ENCODE measurements at regions not wholly inside any gene's neighbourhood (a gene's known extent, or its start where the extent isn't known, plus 50 kb on each side); places are given as distances from the start of the nearest gene placed in this dataset.
"Not testable (repeated sequence)": the region's sequence is repeated elsewhere in the genome, so short reads cannot be mapped to it uniquely, and the experiment has no call there.

- ATAC-seq = no peak
Observed at GRCh38 chr5:108696951-108697715, 50.6 kb upstream of the FER start.

GRCh38 chr5:108696407-108696806 is 51.3 kb upstream of the FER start:
- intact Hi-C loops (cut with DNase I) = no loop called here
- ATAC-seq = no peak
- no peak for DNase-seq (ENCODE audit: missing footprints)

More at GRCh38 chr5:108696951-108697715, 50.6 kb upstream of the FER start:
- intact Hi-C loops (cut with DNase I) = no loop called here
- no peak for DNase-seq (ENCODE audit: missing footprints)

- DNase-seq (ENCODE audit: missing footprints) = no peak
- intact Hi-C loops (cut with DNase I) = no loop called here
- ATAC-seq = no peak
Observed at GRCh38 chr5:108688485-108688884, 59.2 kb upstream of the FER start.

- intact Hi-C loops (cut with DNase I) = no loop called here
- DNase-seq (ENCODE audit: missing footprints) (no peak), ATAC-seq (no peak)
Observed at GRCh38 chr5:108687595-108688200, 60.0 kb upstream of the FER start.

- DNase-seq (ENCODE audit: missing footprints) (no peak), ATAC-seq (no peak)
- intact Hi-C loops (cut with DNase I) = no loop called here
Observed at GRCh38 chr5:108686676-108687075, 61.0 kb upstream of the FER start.

- ATAC-seq; intact Hi-C loops (cut with DNase I); DNase-seq (ENCODE audit: missing footprints): not testable (repeated sequence)
Observed at GRCh38 chr5:108685448-108686216, 62.1 kb upstream of the FER start.

GRCh38 chr5:108681079-108681921 is 66.4 kb upstream of the FER start:
- ATAC-seq (peak; percentile 90), DNase-seq (ENCODE audit: missing footprints) (no peak)
- intact Hi-C loops (cut with DNase I) = no loop called here

- intact Hi-C loops (cut with DNase I) = no loop called here
- ATAC-seq = no peak
Observed at GRCh38 chr5:108678091-108678490, 69.6 kb upstream of the FER start.

GRCh38 chr5:108675736-108676135 is 72.0 kb upstream of the FER start:
- intact Hi-C loops (cut with DNase I) = no loop called here
- ATAC-seq (no peak), DNase-seq (ENCODE audit: missing footprints) (no peak)

More at GRCh38 chr5:108678091-108678490, 69.6 kb upstream of the FER start:
- DNase-seq (ENCODE audit: missing footprints) = no peak

- ATAC-seq (no peak), DNase-seq (ENCODE audit: missing footprints) (no peak)
- intact Hi-C loops (cut with DNase I) = no loop called here
Observed at GRCh38 chr5:108672639-108673038, 75.1 kb upstream of the FER start.

GRCh38 chr5:108670591-108671289 is 77.0 kb upstream of the FER start:
- no peak for DNase-seq (ENCODE audit: missing footprints)

GRCh38 chr5:108669462-108669861 is 78.2 kb upstream of the FER start:
- no peak for ATAC-seq
- intact Hi-C loops (cut with DNase I) = no loop called here
- DNase-seq (ENCODE audit: missing footprints) = no peak

More at GRCh38 chr5:108670591-108671289, 77.0 kb upstream of the FER start:
- intact Hi-C loops (cut with DNase I) = no loop called here
- ATAC-seq = peak; percentile 65

GRCh38 chr5:108661590-108662219 is 86.0 kb upstream of the FER start:
- DNase-seq (ENCODE audit: missing footprints) (no peak), ATAC-seq (no peak)
- intact Hi-C loops (cut with DNase I) = no loop called here

GRCh38 chr5:108661024-108661423 is 86.7 kb upstream of the FER start:
- intact Hi-C loops (cut with DNase I) = no loop called here

GRCh38 chr5:108660291-108660690 is 87.4 kb upstream of the FER start:
- intact Hi-C loops (cut with DNase I) = no loop called here
- ATAC-seq (no peak), DNase-seq (ENCODE audit: missing footprints) (no peak)

More at GRCh38 chr5:108661024-108661423, 86.7 kb upstream of the FER start:
- ATAC-seq (no peak), DNase-seq (ENCODE audit: missing footprints) (no peak)

GRCh38 chr5:108659531-108659930 is 88.2 kb upstream of the FER start:
- no peak for ATAC-seq
- intact Hi-C loops (cut with DNase I) = no loop called here

GRCh38 chr5:108655750-108656450 is 91.8 kb upstream of the FER start:
- DNase-seq (ENCODE audit: missing footprints) (no peak), ATAC-seq (no peak)
- intact Hi-C loops (cut with DNase I) = no loop called here

More at GRCh38 chr5:108659531-108659930, 88.2 kb upstream of the FER start:
- no peak for DNase-seq (ENCODE audit: missing footprints)

All from Right ventricle myocardium inferior (tissue), 1 donor.